HEK293 (cell line): ENCODE measurements at regions not wholly inside any gene's neighbourhood (a gene's known extent, or its start where the extent isn't known, plus 50 kb on each side); places are given as distances from the start of the nearest gene placed in this dataset.

Experiments used
- CTCF ChIA-PET: fragments of 350-600 bp; formaldehyde crosslinking; extraction: SDS; loops from one replicate; lab custom pipeline; 2021; ENCODE audit warnings: antibody characterized with exemption; lab: Yijun Ruan, JAX
- POLR2A ChIA-PET: fragments of 300-600 bp; formaldehyde crosslinking; extraction: SDS; loops from one replicate; lab custom pipeline; 2020; ENCODE audit warnings: antibody characterized with exemption, inconsistent platforms; lab: Yijun Ruan, JAX
- H3K27ac ChIP-seq: fragments of 200-500 bp; sonication (Bioruptor generic); 2 replicates; pipeline ENCODE4 v1.5.1; 2014; ENCODE audit warnings: low read depth, low read length, control low read depth, inconsistent platforms; ENCODE audit errors: extremely low read depth
- H3K36me3 ChIP-seq, 2 experiments: fragments of 200-500 bp in 1 of 2; sonication (Bioruptor generic) in 1 of 2; 1 replicate in 1 of 2; 2 replicates in 1 of 2; pipeline ENCODE4 v1.5.1; 2014 to 2017; ENCODE audit warnings: inconsistent platforms in 2 of 2, low read length in 2 of 2; ENCODE audit not compliant: control insufficient read depth in 2 of 2, insufficient read depth in 1 of 2
- H3K4me1 ChIP-seq: fragments of 200-500 bp; sonication (Bioruptor generic); 2 replicates; pipeline ENCODE4 v1.5.1; 2014; ENCODE audit warnings: mild to moderate bottlenecking, low read length, inconsistent platforms; ENCODE audit not compliant: control insufficient read depth, insufficient read depth
- H3K4me3 ChIP-seq: 2 replicates; pipeline ENCODE4 v1.5.1; 2011; ENCODE audit warnings: low read depth, mild to moderate bottlenecking, control low read depth, low read length, moderate library complexity
- H3K9me3 ChIP-seq: fragments of 200-500 bp; sonication (Bioruptor generic); 2 replicates; pipeline ENCODE4 v1.5.1; 2014; ENCODE audit warnings: low read depth, low read length, inconsistent platforms; ENCODE audit not compliant: control insufficient read depth, insufficient read depth
- BCL11B ChIP-seq: fragments of 450-650 bp; formaldehyde crosslinking; IDR thresholded peaks from 2 replicates; pipeline ENCODE4 v1.5.1; 2016; ENCODE audit warnings: low read depth, missing biosample characterization, missing genetic modification characterization
- GFI1B ChIP-seq: fragments of 450-650 bp; formaldehyde crosslinking; IDR thresholded peaks from 2 replicates; pipeline ENCODE4 v1.5.1; 2016; ENCODE audit warnings: missing biosample characterization, missing genetic modification characterization
- GLI2 ChIP-seq: fragments of 450-650 bp; formaldehyde crosslinking; IDR thresholded peaks from 2 replicates; pipeline ENCODE4; 2017; ENCODE audit warnings: missing biosample characterization, missing genetic modification characterization, low read depth, borderline replicate concordance
- GLIS2 ChIP-seq: fragments of 450-650 bp; formaldehyde crosslinking; IDR thresholded peaks from 2 replicates; pipeline ENCODE4 v1.5.1; 2016; ENCODE audit warnings: missing biosample characterization, missing genetic modification characterization
- MZF1 ChIP-seq: fragments of 450-650 bp; formaldehyde crosslinking; IDR thresholded peaks from 2 replicates; pipeline ENCODE4 v1.5.1; 2017; ENCODE audit warnings: missing biosample characterization, missing genetic modification characterization, borderline replicate concordance
- PATZ1 ChIP-seq: fragments of 450-650 bp; formaldehyde crosslinking; IDR thresholded peaks from 2 replicates; pipeline ENCODE4 v1.5.1; 2016; ENCODE audit warnings: missing biosample characterization, missing genetic modification characterization
- PRDM1 ChIP-seq: fragments of 450-650 bp; formaldehyde crosslinking; IDR thresholded peaks from 2 replicates; pipeline ENCODE4; 2016; ENCODE audit warnings: missing biosample characterization, missing genetic modification characterization
- REPIN1 ChIP-seq: fragments of 450-650 bp; formaldehyde crosslinking; IDR thresholded peaks from 2 replicates; pipeline ENCODE4 v1.5.1; 2017; ENCODE audit warnings: missing biosample characterization, missing genetic modification characterization, low read depth
- SCRT2 ChIP-seq: fragments of 450-650 bp; formaldehyde crosslinking; IDR thresholded peaks from 2 replicates; pipeline ENCODE4 v1.5.1; 2016; ENCODE audit warnings: missing biosample characterization, missing genetic modification characterization
- WT1 ChIP-seq: fragments of 450-650 bp; formaldehyde crosslinking; IDR thresholded peaks from 2 replicates; pipeline ENCODE4 v1.5.1; 2016; ENCODE audit warnings: missing biosample characterization, missing genetic modification characterization
- ZBTB49 ChIP-seq: fragments of 450-650 bp; formaldehyde crosslinking; IDR thresholded peaks from 2 replicates; pipeline ENCODE4 v1.5.1; 2016; ENCODE audit warnings: missing biosample characterization, missing genetic modification characterization, low read depth
- ZBTB6 ChIP-seq: fragments of 450-650 bp; formaldehyde crosslinking; IDR thresholded peaks from 2 replicates; pipeline ENCODE4 v1.5.1; 2017; ENCODE audit warnings: missing biosample characterization, missing genetic modification characterization
- ZBTB7A ChIP-seq: fragments of 450-650 bp; formaldehyde crosslinking; IDR thresholded peaks from 2 replicates; pipeline ENCODE4 v1.5.1; 2016; ENCODE audit warnings: low read depth, missing biosample characterization, missing genetic modification characterization
- ZNF155 ChIP-seq: fragments of 450-650 bp; formaldehyde crosslinking; IDR thresholded peaks from 2 replicates; pipeline ENCODE4 v1.5.1; 2016; ENCODE audit warnings: missing biosample characterization, missing genetic modification characterization
- ZNF223 ChIP-seq: fragments of 450-650 bp; formaldehyde crosslinking; IDR thresholded peaks from 2 replicates; pipeline ENCODE4 v1.5.1; 2016; ENCODE audit warnings: missing biosample characterization, missing genetic modification characterization
- ZNF292 ChIP-seq: fragments of 450-650 bp; formaldehyde crosslinking; IDR thresholded peaks from 2 replicates; pipeline ENCODE4 v1.5.1; 2016; ENCODE audit warnings: low read depth, missing biosample characterization, missing genetic modification characterization, borderline replicate concordance
- ZNF341 ChIP-seq: fragments of 450-650 bp; formaldehyde crosslinking; IDR thresholded peaks from 2 replicates; pipeline ENCODE4; 2016; ENCODE audit warnings: low read depth, missing biosample characterization, missing genetic modification characterization
- ZNF394 ChIP-seq: fragments of 450-650 bp; formaldehyde crosslinking; IDR thresholded peaks from 2 replicates; pipeline ENCODE4 v1.5.1; 2016; ENCODE audit warnings: missing biosample characterization, missing genetic modification characterization, mild to moderate bottlenecking, moderate library complexity, borderline replicate concordance
- ZNF423 ChIP-seq: fragments of 450-650 bp; formaldehyde crosslinking; IDR thresholded peaks from 2 replicates; pipeline ENCODE4 v1.5.1; 2016; ENCODE audit warnings: missing biosample characterization, missing genetic modification characterization
- ZNF488 ChIP-seq: fragments of 450-650 bp; formaldehyde crosslinking; IDR thresholded peaks from 2 replicates; pipeline ENCODE4 v1.5.1; 2016; ENCODE audit warnings: missing biosample characterization, missing genetic modification characterization
- ZNF521 ChIP-seq: fragments of 450-650 bp; formaldehyde crosslinking; IDR thresholded peaks from 2 replicates; pipeline ENCODE4 v1.5.1; 2017; ENCODE audit warnings: missing biosample characterization, mild to moderate bottlenecking, missing genetic modification characterization
- ZNF549 ChIP-seq: fragments of 450-650 bp; IDR thresholded peaks from 2 replicates; pipeline ENCODE4 v1.5.1; 2018; ENCODE audit warnings: missing biosample characterization, missing genetic modification characterization, mild to moderate bottlenecking, inconsistent platforms, moderate library complexity
- ZNF571 ChIP-seq: fragments of 450-650 bp; formaldehyde crosslinking; IDR thresholded peaks from 2 replicates; pipeline ENCODE4 v1.5.0; 2017; ENCODE audit warnings: missing biosample characterization, missing genetic modification characterization
- ZNF585B ChIP-seq: fragments of 450-650 bp; formaldehyde crosslinking; IDR thresholded peaks from 2 replicates; pipeline ENCODE4 v1.5.1; 2016; ENCODE audit warnings: missing biosample characterization, missing genetic modification characterization
- ZNF792 ChIP-seq: fragments of 450-650 bp; formaldehyde crosslinking; IDR thresholded peaks from 2 replicates; pipeline ENCODE4 v1.5.1; 2016; ENCODE audit warnings: missing biosample characterization, missing genetic modification characterization

GRCh38 chr7:25305831-25306230, 77.5 kb upstream of the NPVF start:
- no peaks in the 10 kb centered on the region for H3K36me3 ChIP-seq
- H3K4me3 ChIP-seq, result no peak overlapping the region
- no peaks in the 10 kb centered on the region for H3K4me1 ChIP-seq
- CTCF ChIA-PET, result interaction anchor here (0.8 kb wide), 1 partner anchor 85 kb away, joined by 3 read pairs; no protein-coding TSS in a partner anchor
- TF ChIP-seq PRDM1, result no peak
- TF ChIP-seq ZBTB49 (tag by site-specific recombination), result no peak
- TF ChIP-seq PATZ1 (tag by site-specific recombination), result no peak
- no peak for TF ChIP-seq ZNF571 (tag by site-specific recombination)
- no peak for TF ChIP-seq ZNF521 (tag by site-specific recombination)
- TF ChIP-seq MZF1 (tag by site-specific recombination), result no peak
- no peak for TF ChIP-seq REPIN1 (tag by site-specific recombination)
- no peak for TF ChIP-seq GFI1B
- TF ChIP-seq GLI2 (tag by site-specific recombination), result no peak
- TF ChIP-seq, all 188 proteins: peak for 0
- no peaks in the 10 kb centered on the region for H3K9me3 ChIP-seq
- POLR2A ChIA-PET, result no interaction called here
- H3K27ac ChIP-seq, result no peak overlapping the region

GRCh38 chr7:25307624-25308023, 79.3 kb upstream of the NPVF start:
- H3K27ac ChIP-seq, result no peak overlapping the region
- H3K4me1 ChIP-seq, result no peaks in the 10 kb centered on the region
- POLR2A ChIA-PET, result no interaction called here
- TF ChIP-seq ZBTB7A (tag by site-specific recombination) (no peak), WT1 (no peak), ZNF792 (tag by site-specific recombination) (no peak), ZNF585B (tag by site-specific recombination) (no peak), ZNF341 (no peak)
- TF ChIP-seq, all 188 proteins: peak for 0
- no peaks in the 10 kb centered on the region for H3K9me3 ChIP-seq
- no peak overlapping the region for H3K4me3 ChIP-seq
- CTCF ChIA-PET, result no interaction called here
- no peaks in the 10 kb centered on the region for H3K36me3 ChIP-seq

- ChIA-PET CTCF (no interaction called here), POLR2A (no interaction called here)
- Histone ChIP-seq H3K4me3 (no peak overlapping the region), H3K9me3 (no peaks in the 10 kb centered on the region), H3K27ac (no peak overlapping the region), H3K4me1 (no peaks in the 10 kb centered on the region), H3K36me3 (no peaks in the 10 kb centered on the region)
- TF ChIP-seq GLIS2 (tag by site-specific recombination), result no peak
- no peak for TF ChIP-seq ZNF155
- TF ChIP-seq SCRT2 (tag by site-specific recombination), result no peak
- no peak for TF ChIP-seq ZBTB6 (tag by site-specific recombination)
- no peak for TF ChIP-seq PATZ1 (tag by site-specific recombination)
- TF ChIP-seq ZNF571 (tag by site-specific recombination), result no peak
- no peak for TF ChIP-seq ZNF292 (tag by site-specific recombination)
- no peak for TF ChIP-seq ZNF488 (tag by site-specific recombination)
- TF ChIP-seq ZNF549 (tag by site-specific recombination), result no peak
- TF ChIP-seq ZNF223 (tag by site-specific recombination), result no peak
- no peak for TF ChIP-seq ZNF394 (tag by site-specific recombination)
- TF ChIP-seq ZNF423 (tag by site-specific recombination), result no peak
- TF ChIP-seq BCL11B (tag by site-specific recombination), result no peak
These were observed 80.0 kb upstream of the NPVF start for GRCh38 chr7:25308246-25308645.
